Heart left ventricle (tissue), 13 donors: ENCODE measurements at regions not wholly inside any gene's neighbourhood (a gene's known extent, or its start where the extent isn't known, plus 50 kb on each side); places are given as distances from the start of the nearest gene placed in this dataset.

Experiments used
- CTCF ChIP-seq, 12 donors: fragments of 200-600 bp; sonication (generic) in 4 of 12; IDR thresholded peaks; one replicate each; pipeline versions ENCODE4 v1.5.0 to v1.8.0; 2018 to 2022; ENCODE audit warnings: antibody characterized with exemption in 12 of 12, mild to moderate bottlenecking in 5 of 12
- POLR2A ChIP-seq, 2 donors: fragments of 450-650 bp; IDR thresholded peaks; one replicate each; pipeline ENCODE4 v1.6.1; 2017; ENCODE audit warnings: antibody characterized with exemption in 2 of 2, mild to moderate bottlenecking in 2 of 2, moderate library complexity in 2 of 2
- donor health status: ischemic (EF 13 %, LVEDD 7.1; RV severe dilation, severe dysfunction).
- donor health status: DM: no; HTN: yes; CAD: no.
- donor health status: DM: no; HTN: no; CAD: no.
- donor health status: ischemic (EF 25% LVEDD 6.9; RV normal size, moderate dysfunction).
- donor health status: ischemic (EF 25% LVEDD 5.7; RV mildly dilated, moderate dysfunction).
- donor health status: ischemic (EF 35%, LVEDD 5.7; RV mildly dilated, moderate dysfunction).
- donor health status: nonischemic (EF 11% LVEDD 7.7; RV severe dilation, severe dysfunction).
- donor health status: DM: yes; HTN: yes; CAD: no.
- donor health status: PGD.
- donor health status: ischemic (EF 29% LVEDD 5.4; RV normal size, mild dysfunction).
- donor health status: nonischemic (EF 23%, LVEDD 6.1; RV moderate dilation, normal function).

- TF ChIP-seq CTCF (IDR thresholded peaks at IDR 0.05): no peak
- TF ChIP-seq POLR2A (IDR thresholded peaks at IDR 0.05): no peak
Observed at GRCh38 chr18:1350931-1351450, 446.3 kb downstream of the ADCYAP1 start.
